SJCRH30 (cell line): ENCODE measurements at regions not wholly inside any gene's neighbourhood (a gene's known extent, or its start where the extent isn't known, plus 50 kb on each side); places are given as distances from the start of the nearest gene placed in this dataset.

Experiments
- DNase-seq, 2 experiments: peaks; one replicate each; pipeline ENCODE4 v3.0.0-alpha.2; 2015 to 2020
- H3K27ac ChIP-seq: fragments of 250-450 bp; sonication (Bioruptor Pico); 2 replicates; pipeline ENCODE4 v1.5.1; 2020; ENCODE audit warnings: mild to moderate bottlenecking, moderate library complexity
- H3K27me3 ChIP-seq: fragments of 250-450 bp; sonication (Bioruptor Pico); 2 replicates; pipeline ENCODE4 v1.5.1; 2020; ENCODE audit warnings: mild to moderate bottlenecking, moderate library complexity
- H3K36me3 ChIP-seq: fragments of 250-450 bp; sonication (Bioruptor Pico); 2 replicates; pipeline ENCODE4 v1.5.1; 2020; ENCODE audit warnings: mild to moderate bottlenecking, moderate library complexity
- H3K4me1 ChIP-seq: fragments of 250-450 bp; sonication (Bioruptor Pico); 2 replicates; pipeline ENCODE4 v1.5.1; 2020; ENCODE audit warnings: mild to moderate bottlenecking, moderate library complexity
- H3K4me3 ChIP-seq: fragments of 250-450 bp; sonication (Bioruptor Pico); 2 replicates; pipeline ENCODE4 v1.5.1; 2020; ENCODE audit warnings: mild to moderate bottlenecking, moderate library complexity
- H3K9me3 ChIP-seq: fragments of 250-450 bp; sonication (Bioruptor Pico); replicated peaks from 2 replicates; pipeline ENCODE4 v1.5.1; 2020; ENCODE audit warnings: mild to moderate bottlenecking, moderate library complexity

DNA sequence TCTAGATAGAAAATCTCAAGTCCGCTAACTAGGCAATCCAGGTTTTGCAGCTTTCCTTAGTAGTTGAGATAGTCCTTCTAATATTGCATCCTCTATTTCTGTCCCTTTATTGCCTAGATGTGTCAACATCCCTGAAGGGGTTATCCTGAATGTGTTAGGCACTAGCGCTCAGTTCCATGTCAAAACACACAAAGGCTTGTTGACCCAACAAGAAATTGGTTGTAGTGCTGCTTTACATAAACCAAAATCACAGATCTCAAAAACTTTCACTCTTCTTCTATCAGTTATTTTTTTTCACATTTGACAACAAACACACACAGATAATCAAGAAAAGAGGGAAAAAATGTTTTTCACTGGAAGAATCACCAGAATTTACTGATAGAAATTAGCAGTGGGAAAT is 51.4 kb upstream of the SOX2 start:
- Histone ChIP-seq H3K27ac (no peak overlapping the region), H3K4me3 (no peak overlapping the region), H3K4me1 (no peaks in the 10 kb centered on the region), H3K36me3 (no peaks in the 10 kb centered on the region), H3K9me3 (no peaks in the 10 kb centered on the region), H3K27me3 (no peaks in the 10 kb centered on the region)
- DNase-seq: no peak

DNA sequence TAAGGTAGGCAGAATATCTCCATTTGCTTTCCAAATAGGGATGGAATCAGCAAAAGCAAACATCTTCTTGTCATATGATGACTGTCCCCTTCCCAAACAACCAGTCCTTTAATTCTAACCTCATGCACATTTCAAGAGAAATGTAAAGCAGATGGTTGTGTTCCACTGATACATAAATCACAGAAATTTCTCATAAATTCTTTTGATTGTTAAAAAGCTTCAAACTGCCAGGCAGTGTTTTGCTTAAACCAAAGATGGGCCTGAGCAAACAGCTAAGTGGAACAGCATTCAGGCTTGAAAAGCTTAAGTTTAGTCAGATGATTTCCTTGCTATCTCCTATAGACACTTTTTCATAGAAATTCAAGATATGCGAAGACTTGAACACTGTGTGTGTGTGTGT is 74.3 kb upstream of the SOX2 start:
- no peaks in the 10 kb centered on the region for H3K27me3 ChIP-seq
- H3K9me3 ChIP-seq: no peaks in the 10 kb centered on the region
- no peaks in the 10 kb centered on the region for H3K36me3 ChIP-seq
- H3K4me3 ChIP-seq: no peak overlapping the region
- DNase-seq: no peak
- H3K27ac ChIP-seq: no peak overlapping the region
- H3K4me1 ChIP-seq: no peaks in the 10 kb centered on the region

- DNase-seq: no peak
- no peak overlapping the region for H3K27ac ChIP-seq
- H3K4me3 ChIP-seq: no peak overlapping the region
- H3K36me3 ChIP-seq: no peaks in the 10 kb centered on the region
- H3K4me1 ChIP-seq: no peaks in the 10 kb centered on the region
- H3K9me3 ChIP-seq: no peaks in the 10 kb centered on the region
- H3K27me3 ChIP-seq: no peaks in the 10 kb centered on the region
Measured at GRCh38 chr3:181637056-181637455, 74.7 kb upstream of the SOX2 start.

- Histone ChIP-seq H3K9me3 (no peaks in the 10 kb centered on the region), H3K27ac (no peak overlapping the region), H3K4me1 (no peaks in the 10 kb centered on the region), H3K27me3 (no peaks in the 10 kb centered on the region), H3K4me3 (no peak overlapping the region), H3K36me3 (no peaks in the 10 kb centered on the region)
- no peak for DNase-seq
Measured at GRCh38 chr3:181635141-181635540, 76.6 kb upstream of the SOX2 start.

DNA sequence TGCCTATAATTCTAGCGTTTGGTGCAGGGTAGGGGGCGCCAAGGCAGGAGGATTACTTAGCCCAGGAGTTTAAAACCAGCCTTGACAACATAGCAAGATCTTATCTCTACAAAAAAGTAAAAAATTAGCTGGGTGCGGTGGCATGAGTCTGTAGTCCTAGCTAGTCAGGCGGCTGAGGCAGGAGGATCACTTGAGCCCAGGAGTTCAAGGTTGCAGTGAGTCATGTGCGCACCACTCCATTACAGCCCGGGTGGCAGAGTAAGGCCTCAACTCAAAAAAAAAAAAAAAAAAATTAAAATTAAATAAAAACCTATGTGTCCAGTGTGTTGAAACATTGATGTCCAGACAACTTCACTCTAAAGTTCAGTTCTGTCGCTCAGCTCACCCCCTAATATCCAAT is 78.2 kb upstream of the SOX2 start:
- Histone ChIP-seq H3K36me3 (no peaks in the 10 kb centered on the region), H3K27me3 (no peaks in the 10 kb centered on the region), H3K4me1 (no peaks in the 10 kb centered on the region), H3K9me3 (no peaks in the 10 kb centered on the region), H3K27ac (no peak overlapping the region), H3K4me3 (no peak overlapping the region)
- DNase-seq: no peak

GRCh38 chr3:181631901-181632300 is 79.8 kb upstream of the SOX2 start:
- no peak for DNase-seq
- no peak overlapping the region for H3K27ac ChIP-seq
- H3K9me3 ChIP-seq: no peaks in the 10 kb centered on the region
- no peaks in the 10 kb centered on the region for H3K36me3 ChIP-seq
- no peaks in the 10 kb centered on the region for H3K4me1 ChIP-seq
- H3K27me3 ChIP-seq: no peaks in the 10 kb centered on the region
- no peak overlapping the region for H3K4me3 ChIP-seq

DNA sequence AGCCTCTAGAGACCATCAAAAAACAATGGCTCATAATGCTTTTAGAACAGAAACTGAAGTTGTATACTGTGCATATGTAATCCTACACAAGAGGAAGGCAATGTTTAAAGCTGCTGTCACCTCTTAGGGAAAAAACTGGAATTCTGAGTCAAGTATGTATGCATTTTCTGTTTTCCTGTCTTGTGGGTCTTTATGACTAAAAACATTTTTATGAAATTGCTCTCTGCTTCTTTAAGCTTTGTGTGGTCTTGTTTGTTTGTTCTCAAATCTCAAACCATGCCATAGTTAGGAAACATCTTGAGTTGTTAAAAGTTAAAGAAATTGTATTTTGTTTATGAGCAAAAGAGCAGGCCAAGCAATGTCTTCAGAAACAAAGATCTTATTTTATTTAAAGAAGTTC is 80.9 kb upstream of the SOX2 start:
- no peak for DNase-seq
- Histone ChIP-seq H3K27me3 (no peaks in the 10 kb centered on the region), H3K27ac (no peak overlapping the region), H3K36me3 (no peaks in the 10 kb centered on the region), H3K4me1 (no peaks in the 10 kb centered on the region), H3K4me3 (no peak overlapping the region), H3K9me3 (no peaks in the 10 kb centered on the region)

DNA sequence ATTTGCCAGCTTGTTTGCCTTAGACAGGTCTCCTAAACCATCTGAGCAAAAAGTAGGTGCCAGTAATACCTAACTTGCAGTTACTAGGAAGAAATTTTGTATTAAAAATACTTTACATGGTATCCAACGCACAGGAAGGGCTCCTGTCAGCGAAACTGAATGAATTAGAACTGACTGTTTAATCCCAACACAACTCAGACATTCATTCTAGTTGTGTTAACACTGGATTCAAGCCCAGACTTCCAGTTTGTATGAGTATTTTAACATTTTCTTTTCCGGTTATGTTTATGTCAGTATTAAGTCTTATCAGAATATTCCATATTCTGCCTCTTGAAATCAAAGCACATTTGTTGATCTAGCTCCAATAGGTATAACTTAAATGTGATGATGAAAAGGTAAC is 82.0 kb upstream of the SOX2 start:
- no peak overlapping the region for H3K27ac ChIP-seq
- no peaks in the 10 kb centered on the region for H3K27me3 ChIP-seq
- no peak for DNase-seq

GRCh38 chr3:181629029-181629428 is 82.7 kb upstream of the SOX2 start:
- H3K4me3 ChIP-seq: no peak overlapping the region
- no peak for DNase-seq
- no peaks in the 10 kb centered on the region for H3K36me3 ChIP-seq
- no peaks in the 10 kb centered on the region for H3K9me3 ChIP-seq
- H3K4me1 ChIP-seq: no peaks in the 10 kb centered on the region
- H3K27me3 ChIP-seq: no peaks in the 10 kb centered on the region
- no peak overlapping the region for H3K27ac ChIP-seq

More for the DNA sequence above, 82.0 kb upstream of the SOX2 start:
- Histone ChIP-seq H3K4me1 (no peaks in the 10 kb centered on the region), H3K36me3 (no peaks in the 10 kb centered on the region), H3K4me3 (no peak overlapping the region), H3K9me3 (no peaks in the 10 kb centered on the region)

- no peaks in the 10 kb centered on the region for H3K36me3 ChIP-seq
- H3K4me1 ChIP-seq: no peaks in the 10 kb centered on the region
- no peaks in the 10 kb centered on the region for H3K9me3 ChIP-seq
- no peak overlapping the region for H3K4me3 ChIP-seq
- H3K27ac ChIP-seq: no peak overlapping the region
- no peaks in the 10 kb centered on the region for H3K27me3 ChIP-seq
- DNase-seq: no peak
Measured at GRCh38 chr3:181628384-181628783, 83.3 kb upstream of the SOX2 start.

GRCh38 chr3:181626036-181626435 is 85.7 kb upstream of the SOX2 start:
- H3K36me3 ChIP-seq: no peaks in the 10 kb centered on the region
- DNase-seq: no peak
- no peaks in the 10 kb centered on the region for H3K9me3 ChIP-seq
- H3K4me3 ChIP-seq: no peak overlapping the region
- no peaks in the 10 kb centered on the region for H3K4me1 ChIP-seq
- no peak overlapping the region for H3K27ac ChIP-seq
- H3K27me3 ChIP-seq: no peaks in the 10 kb centered on the region

GRCh38 chr3:181623924-181624694 is 87.6 kb upstream of the SOX2 start:
- Histone ChIP-seq H3K9me3 (no peaks in the 10 kb centered on the region), H3K4me1 (no peaks in the 10 kb centered on the region), H3K27ac (no peak overlapping the region), H3K36me3 (no peaks in the 10 kb centered on the region), H3K4me3 (no peak overlapping the region), H3K27me3 (no peaks in the 10 kb centered on the region)
- DNase-seq: peak; percentile 1 to 2

- Histone ChIP-seq H3K4me3 (no peak overlapping the region), H3K27me3 (no peaks in the 10 kb centered on the region), H3K4me1 (no peaks in the 10 kb centered on the region), H3K36me3 (no peaks in the 10 kb centered on the region), H3K9me3 (no peaks in the 10 kb centered on the region), H3K27ac (no peak overlapping the region)
- DNase-seq: no peak
Measured at GRCh38 chr3:181622365-181622764, 89.4 kb upstream of the SOX2 start.

DNA sequence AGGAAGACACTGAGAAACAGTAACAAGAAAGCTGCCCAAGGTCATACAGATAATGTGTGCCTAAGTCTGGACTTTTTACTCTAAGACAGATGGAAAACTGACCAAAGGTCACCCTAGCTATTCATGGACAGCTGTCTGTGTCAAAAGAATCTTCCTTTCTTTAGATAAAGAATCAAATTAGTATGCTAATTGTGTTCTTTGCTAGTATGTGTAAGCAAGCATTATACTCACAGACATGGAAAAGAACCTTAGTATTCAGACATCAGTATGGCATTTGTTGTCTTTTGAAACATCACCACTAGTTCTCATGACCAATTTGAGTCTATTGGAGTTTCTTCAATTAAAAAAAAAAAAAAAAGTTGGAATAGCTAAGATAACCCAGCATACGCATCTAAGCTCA is 91.8 kb upstream of the SOX2 start:
- no peak for DNase-seq
- H3K9me3 ChIP-seq: no peaks in the 10 kb centered on the region
- H3K4me3 ChIP-seq: no peak overlapping the region
- no peaks in the 10 kb centered on the region for H3K27me3 ChIP-seq
- no peak overlapping the region for H3K27ac ChIP-seq
- no peaks in the 10 kb centered on the region for H3K36me3 ChIP-seq
- no peaks in the 10 kb centered on the region for H3K4me1 ChIP-seq

- Histone ChIP-seq H3K4me3 (no peak overlapping the region), H3K27ac (no peak overlapping the region), H3K36me3 (no peaks in the 10 kb centered on the region), H3K4me1 (no peaks in the 10 kb centered on the region), H3K27me3 (no peaks in the 10 kb centered on the region), H3K9me3 (no peaks in the 10 kb centered on the region)
- DNase-seq: no peak
Measured at GRCh38 chr3:181618260-181618659, 93.5 kb upstream of the SOX2 start.
